OCI-LY7 (cell line): ENCODE measurements at regions not wholly inside any gene's neighbourhood (a gene's known extent, or its start where the extent isn't known, plus 50 kb on each side); places are given as distances from the start of the nearest gene placed in this dataset.

ENCODE experiments used
- BruUV-seq: library from RNA; stranded (reverse); fragments of 400-500 nt; replicated peaks from 2 replicates; lab custom pipeline; 2021; lab: Mats Ljungman, UMichigan
- CTCF ChIA-PET: fragments of 300-600 bp; sonication (Branson Sonifier 250); formaldehyde crosslinking; loops from one replicate; lab custom pipeline; 2022; ENCODE audit warnings: antibody characterized with exemption; ENCODE audit not compliant: unreplicated experiment; lab: Charles Lee
- POLR2A ChIA-PET: fragments of 300-600 bp; sonication (Branson Sonifier 250); formaldehyde crosslinking; loops from one replicate; lab custom pipeline; 2022; ENCODE audit warnings: antibody characterized with exemption; lab: Charles Lee
- DNase-seq: peaks from one replicate; pipeline ENCODE4 v3.0.0-alpha.2; 2015; ENCODE audit warnings: low spot score
- H2AFZ ChIP-seq: fragments of 200-600 bp; sonication (generic), shearing (Covaris generic); 2 replicates; pipeline ENCODE4 v1.6.1; 2014; ENCODE audit warnings: mild to moderate bottlenecking, antibody characterized with exemption, low read length, moderate library complexity
- H3K27ac ChIP-seq: fragments of 200-600 bp; sonication (generic); 2 replicates; pipeline ENCODE4 v1.5.1; 2014; ENCODE audit warnings: mixed run types, low read depth, mild to moderate bottlenecking, moderate library complexity, low read length, inconsistent platforms; ENCODE audit not compliant: poor library complexity, severe bottlenecking
- H3K36me3 ChIP-seq: fragments of 200-600 bp; sonication (generic); 2 replicates; pipeline ENCODE4 v1.6.1; 2014; ENCODE audit warnings: mild to moderate bottlenecking, antibody characterized with exemption, low read length, moderate library complexity, mixed read lengths; ENCODE audit not compliant: insufficient read depth
- H3K4me1 ChIP-seq: fragments of 200-600 bp; sonication (generic); 2 replicates; pipeline ENCODE4 v1.5.1; 2014; ENCODE audit warnings: mild to moderate bottlenecking, low read length; ENCODE audit not compliant: insufficient read depth, poor library complexity, severe bottlenecking
- H3K4me2 ChIP-seq: fragments of 200-600 bp; sonication (generic); 2 replicates; pipeline ENCODE4 v1.6.1; 2014; ENCODE audit warnings: mild to moderate bottlenecking, low read length
- H3K4me3 ChIP-seq: fragments of 200-600 bp; sonication (generic); 2 replicates; pipeline ENCODE4 v1.5.1; 2014; ENCODE audit warnings: mild to moderate bottlenecking, low read depth, low read length; ENCODE audit not compliant: poor library complexity, severe bottlenecking
- H3K79me2 ChIP-seq: fragments of 200-600 bp; sonication (generic); 2 replicates; pipeline ENCODE4 v1.6.1; 2016; ENCODE audit warnings: low read depth, mild to moderate bottlenecking, low read length, moderate library complexity, mixed read lengths; ENCODE audit not compliant: insufficient read depth
- H3K9me2 ChIP-seq: fragments of 200-600 bp; sonication (generic); 2 replicates; pipeline ENCODE4 v1.6.1; 2016; ENCODE audit warnings: mild to moderate bottlenecking, low read length, mixed read lengths; ENCODE audit not compliant: insufficient read depth
- H3K9me3 ChIP-seq: fragments of 200-600 bp; sonication (generic); 2 replicates; pipeline ENCODE4 v1.6.1; 2014; ENCODE audit warnings: mild to moderate bottlenecking, mixed run types, low read length, mixed read lengths
- H4K20me1 ChIP-seq: fragments of 200-600 bp; sonication (generic); 2 replicates; pipeline ENCODE4 v1.6.1; 2014; ENCODE audit warnings: mild to moderate bottlenecking, antibody characterized with exemption, low read length, moderate library complexity, mixed read lengths; ENCODE audit not compliant: insufficient read depth
- EZH2phosphoT487 ChIP-seq: fragments of 200-600 bp; sonication (generic); IDR thresholded peaks from 2 replicates; pipeline ENCODE4 v1.6.1; 2018; ENCODE audit warnings: low read depth, borderline replicate concordance, mild to moderate bottlenecking, mixed run types, antibody characterized with exemption, low read length, moderate library complexity, mixed read lengths
- intact Hi-C: fragments of 100-400 bp; cut with micrococcal nuclease; formaldehyde crosslinking; loops from one replicate; pipeline ENCODE4 v1.10.0; 2022; ENCODE audit not compliant: unreplicated experiment
- TF ChIP-seq, protein P1 (sequence below): fragments of 200-600 bp; sonication (generic); conservative IDR thresholded peaks from 2 replicates; pipeline ENCODE4 v1.5.1; 2014; ENCODE audit warnings: mild to moderate bottlenecking, antibody characterized with exemption, low read length, moderate library complexity, mixed read lengths

- H3K27ac ChIP-seq = no peak overlapping the region
- intact Hi-C loops = no loop called here
- peaks cover 9% of the 10 kb centered on the region for H3K4me1 ChIP-seq
- H3K4me2 ChIP-seq = no peak overlapping the region
- H3K4me3 ChIP-seq = no peak overlapping the region
- no peaks in the 10 kb centered on the region for H3K9me2 ChIP-seq
- no TSS peak for BruUV-seq
- ChIA-PET CTCF (no interaction called here), POLR2A (no interaction called here)
- TF ChIP-seq, protein P1, sequence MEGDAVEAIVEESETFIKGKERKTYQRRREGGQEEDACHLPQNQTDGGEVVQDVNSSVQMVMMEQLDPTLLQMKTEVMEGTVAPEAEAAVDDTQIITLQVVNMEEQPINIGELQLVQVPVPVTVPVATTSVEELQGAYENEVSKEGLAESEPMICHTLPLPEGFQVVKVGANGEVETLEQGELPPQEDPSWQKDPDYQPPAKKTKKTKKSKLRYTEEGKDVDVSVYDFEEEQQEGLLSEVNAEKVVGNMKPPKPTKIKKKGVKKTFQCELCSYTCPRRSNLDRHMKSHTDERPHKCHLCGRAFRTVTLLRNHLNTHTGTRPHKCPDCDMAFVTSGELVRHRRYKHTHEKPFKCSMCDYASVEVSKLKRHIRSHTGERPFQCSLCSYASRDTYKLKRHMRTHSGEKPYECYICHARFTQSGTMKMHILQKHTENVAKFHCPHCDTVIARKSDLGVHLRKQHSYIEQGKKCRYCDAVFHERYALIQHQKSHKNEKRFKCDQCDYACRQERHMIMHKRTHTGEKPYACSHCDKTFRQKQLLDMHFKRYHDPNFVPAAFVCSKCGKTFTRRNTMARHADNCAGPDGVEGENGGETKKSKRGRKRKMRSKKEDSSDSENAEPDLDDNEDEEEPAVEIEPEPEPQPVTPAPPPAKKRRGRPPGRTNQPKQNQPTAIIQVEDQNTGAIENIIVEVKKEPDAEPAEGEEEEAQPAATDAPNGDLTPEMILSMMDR = no peak
- no peak for TF ChIP-seq EZH2phosphoT487
- no peak for DNase-seq
- no peak overlapping the region for H2AFZ ChIP-seq
- no peaks in the 10 kb centered on the region for H3K9me3 ChIP-seq
- no peaks in the 10 kb centered on the region; the same call in 1 of the 2 replicates for H4K20me1 ChIP-seq
- no peaks in the 10 kb centered on the region for H3K36me3 ChIP-seq
- no peaks in the 10 kb centered on the region for H3K79me2 ChIP-seq
Measured at GRCh38 chr22:49523374-49524008, 304.2 kb downstream of the BRD1 start.

GRCh38 chr22:49522582-49523373 lies 304.9 kb downstream of the BRD1 start:
- peaks cover 9% of the 10 kb centered on the region for H3K4me1 ChIP-seq
- H3K79me2 ChIP-seq = no peaks in the 10 kb centered on the region
- no peak for DNase-seq
- ChIA-PET CTCF (no interaction called here), POLR2A (no interaction called here)
- TF ChIP-seq, protein P1 = no peak
- no peak for TF ChIP-seq EZH2phosphoT487
- H3K4me2 ChIP-seq = no peak overlapping the region
- no TSS peak for BruUV-seq
- H4K20me1 ChIP-seq = no peaks in the 10 kb centered on the region; the same call in 1 of the 2 replicates
- H3K36me3 ChIP-seq = no peaks in the 10 kb centered on the region
- no peak overlapping the region for H3K4me3 ChIP-seq
- H3K9me2 ChIP-seq = no peaks in the 10 kb centered on the region
- intact Hi-C loops = no loop called here
- H3K27ac ChIP-seq = no peak overlapping the region
- no peaks in the 10 kb centered on the region for H3K9me3 ChIP-seq
- H2AFZ ChIP-seq = no peak overlapping the region

DNA sequence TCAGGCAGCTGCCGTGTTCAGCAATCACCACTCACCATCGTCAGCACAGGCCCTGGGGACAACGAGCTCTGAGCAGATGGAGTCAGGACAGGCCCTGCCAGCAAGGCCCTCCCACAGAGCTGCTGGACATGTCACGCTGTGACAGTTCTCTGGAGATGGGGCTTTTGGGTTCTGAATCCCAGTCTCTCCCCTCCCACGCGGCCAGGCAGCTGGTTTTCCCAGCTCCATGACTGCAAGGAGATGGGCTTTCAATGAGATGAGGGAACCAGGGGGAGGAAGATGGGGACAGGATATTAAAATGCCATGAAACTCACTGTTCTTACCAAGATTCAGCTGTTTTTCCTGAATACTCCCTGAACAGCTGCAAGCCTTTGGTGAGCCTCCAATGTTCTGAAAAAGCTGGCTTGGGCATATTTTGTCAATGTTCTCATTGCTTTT lies 305.9 kb downstream of the BRD1 start:
- POLR2A ChIA-PET = no interaction called here

More for the DNA sequence above, 305.9 kb downstream of the BRD1 start:
- intact Hi-C loops = no loop called here
- H3K4me1 ChIP-seq = peaks cover 9% of the 10 kb centered on the region
- no peaks in the 10 kb centered on the region for H3K9me2 ChIP-seq
- CTCF ChIA-PET = no interaction called here
- H3K36me3 ChIP-seq = no peaks in the 10 kb centered on the region
- no peak for DNase-seq
- no peaks in the 10 kb centered on the region for H3K79me2 ChIP-seq
- no peak for TF ChIP-seq EZH2phosphoT487
- TF ChIP-seq, protein P1 = no peak
- H4K20me1 ChIP-seq = no peaks in the 10 kb centered on the region; the same call in 1 of the 2 replicates
- no peak overlapping the region for H3K27ac ChIP-seq
- no peaks in the 10 kb centered on the region for H3K9me3 ChIP-seq
- H2AFZ ChIP-seq = no peak overlapping the region
- no peak overlapping the region for H3K4me3 ChIP-seq
- BruUV-seq = no TSS peak
- no peak overlapping the region for H3K4me2 ChIP-seq
